H9 (cell line): ENCODE measurements at regions not wholly inside any gene's neighbourhood (a gene's known extent, or its start where the extent isn't known, plus 50 kb on each side); places are given as distances from the start of the nearest gene placed in this dataset.

Source experiments
- DNase-seq: peaks from one replicate; pipeline ENCODE4 v3.0.0-alpha.2; 2017
- H2AFZ ChIP-seq: one replicate; pipeline ENCODE4 v1.6.1; 2013; ENCODE audit warnings: mild to moderate bottlenecking, low read length, control low read depth, moderate library complexity
- H2AK5ac ChIP-seq: 2 replicates; pipeline ENCODE4 v1.6.1; 2013; ENCODE audit warnings: low read length, control low read depth, mixed read lengths; ENCODE audit not compliant: insufficient read length
- H2BK120ac ChIP-seq: one replicate; pipeline ENCODE4 v1.6.1; 2013; ENCODE audit warnings: low read depth, mild to moderate bottlenecking, low read length, control low read depth, inconsistent platforms; ENCODE audit not compliant: poor library complexity, severe bottlenecking
- H2BK12ac ChIP-seq: 2 replicates; pipeline ENCODE4 v1.6.1; 2013; ENCODE audit warnings: low read length, control low read depth, mixed read lengths, low read depth; ENCODE audit not compliant: insufficient read length
- H2BK15ac ChIP-seq: 2 replicates; pipeline ENCODE4 v1.6.1; 2013; ENCODE audit warnings: low read depth, low read length, control low read depth
- H2BK20ac ChIP-seq: one replicate; pipeline ENCODE4 v1.6.1; 2013; ENCODE audit warnings: low read depth, mild to moderate bottlenecking, low read length, control low read depth, inconsistent platforms; ENCODE audit not compliant: poor library complexity, severe bottlenecking
- H2BK5ac ChIP-seq: 2 replicates; pipeline ENCODE4 v1.6.1; 2013; ENCODE audit warnings: low read length, control low read depth, mixed read lengths; ENCODE audit not compliant: insufficient read length
- H3K14ac ChIP-seq: 2 replicates; pipeline ENCODE4 v1.6.1; 2013; ENCODE audit warnings: low read length, control low read depth; ENCODE audit not compliant: insufficient read depth
- H3K18ac ChIP-seq: 2 replicates; pipeline ENCODE4 v1.6.1; 2013; ENCODE audit warnings: low read depth, mild to moderate bottlenecking, mixed read lengths, low read length, control low read depth; ENCODE audit not compliant: insufficient read length
- H3K23ac ChIP-seq: 2 replicates; pipeline ENCODE4 v1.6.1; 2013; ENCODE audit warnings: low read length, control low read depth, mixed read lengths, low read depth; ENCODE audit not compliant: insufficient read length
- H3K23me2 ChIP-seq: 2 replicates; pipeline ENCODE4 v1.6.1; 2013; ENCODE audit warnings: low read depth, mild to moderate bottlenecking, mixed read lengths, low read length, control low read depth; ENCODE audit not compliant: insufficient read length, poor library complexity, severe bottlenecking
- H3K27ac ChIP-seq: 2 replicates; pipeline ENCODE4 v1.5.1; 2013; ENCODE audit warnings: low read length, control low read depth, mixed read lengths, low read depth; ENCODE audit not compliant: insufficient read length
- H3K27me3 ChIP-seq: 2 replicates; pipeline ENCODE4 v1.6.1; 2013; ENCODE audit warnings: low read length, control low read depth, inconsistent platforms; ENCODE audit not compliant: insufficient read depth
- H3K4ac ChIP-seq: 2 replicates; pipeline ENCODE4 v1.6.1; 2013; ENCODE audit warnings: low read depth, mild to moderate bottlenecking, control low read depth, inconsistent platforms, low read length, moderate library complexity
- H3K4me1 ChIP-seq: 2 replicates; pipeline ENCODE4 v1.6.1; 2013; ENCODE audit warnings: low read length, control low read depth, inconsistent platforms; ENCODE audit not compliant: insufficient read depth
- H3K4me2 ChIP-seq: 2 replicates; pipeline ENCODE4 v1.6.1; 2013; ENCODE audit warnings: low read length, control low read depth, mixed read lengths; ENCODE audit not compliant: insufficient read length, insufficient read depth
- H3K56ac ChIP-seq: 2 replicates; pipeline ENCODE4 v1.6.1; 2013; ENCODE audit warnings: low read depth, mild to moderate bottlenecking, mixed read lengths, low read length, control low read depth; ENCODE audit not compliant: insufficient read length
- H3K79me1 ChIP-seq: 2 replicates; pipeline ENCODE4 v1.6.1; 2013; ENCODE audit warnings: low read depth, mild to moderate bottlenecking, moderate library complexity, low read length, control low read depth, inconsistent platforms; ENCODE audit not compliant: insufficient read depth, poor library complexity, severe bottlenecking
- H3K79me2 ChIP-seq: 2 replicates; pipeline ENCODE4 v1.6.1; 2013; ENCODE audit warnings: low read length, control low read depth, inconsistent platforms; ENCODE audit not compliant: insufficient read depth
- H3K9ac ChIP-seq: 2 replicates; pipeline ENCODE4 v1.6.1; 2013; ENCODE audit warnings: low read length, control low read depth, mixed read lengths; ENCODE audit not compliant: insufficient read length; ENCODE audit errors: extremely low read depth
- H3K9me3 ChIP-seq: one replicate; pipeline ENCODE4 v1.6.1; 2013; ENCODE audit warnings: low read depth, low read length, inconsistent platforms; ENCODE audit not compliant: control insufficient read depth
- H3T11ph ChIP-seq: one replicate; pipeline ENCODE4 v1.6.1; 2013; ENCODE audit warnings: mild to moderate bottlenecking, low read length, control low read depth, inconsistent platforms
- H4K20me1 ChIP-seq: one replicate; pipeline ENCODE4 v1.6.1; 2013; ENCODE audit not compliant: control insufficient read depth, insufficient read length, insufficient read depth
- H4K5ac ChIP-seq: 2 replicates; pipeline ENCODE4 v1.6.1; 2013; ENCODE audit warnings: low read depth, mild to moderate bottlenecking, mixed read lengths, low read length, control low read depth; ENCODE audit not compliant: insufficient read length
- H4K8ac ChIP-seq: replicated peaks from 2 replicates; pipeline ENCODE4 v1.6.1; 2013; ENCODE audit warnings: low read length, control low read depth, mixed read lengths, low read depth; ENCODE audit not compliant: insufficient read length
- H4K91ac ChIP-seq: 2 replicates; pipeline ENCODE4 v1.6.1; 2013; ENCODE audit warnings: low read depth, mild to moderate bottlenecking, moderate library complexity, mixed read lengths, low read length, control low read depth; ENCODE audit not compliant: insufficient read length
- H3K27ac Mint-ChIP-seq, 3 experiments: 2 replicates in 2 of 3; 3 replicates in 1 of 3; pipeline ENCODE4 v1.8.0; 2020 to 2021; ENCODE audit warnings: mixed read lengths in 3 of 3, mild to moderate bottlenecking in 1 of 3, moderate library complexity in 1 of 3
- H3K27me3 Mint-ChIP-seq: 2 replicates; pipeline ENCODE4 v1.8.0; 2021; ENCODE audit warnings: low read depth, mild to moderate bottlenecking, moderate library complexity, mixed read lengths
- H3K36me3 Mint-ChIP-seq, 3 experiments: 2 replicates in 2 of 3; 3 replicates in 1 of 3; pipeline ENCODE4 v1.8.0; 2020 to 2021; ENCODE audit warnings: low read depth in 3 of 3, mixed read lengths in 3 of 3; ENCODE audit not compliant: insufficient read depth in 1 of 3
- H3K4me1 Mint-ChIP-seq, 2 experiments: 2 replicates each; pipeline ENCODE4 v1.8.0; 2020; ENCODE audit warnings: mixed read lengths in 2 of 2
- H3K4me3 Mint-ChIP-seq, 2 experiments: 2 replicates in 1 of 2; 3 replicates in 1 of 2; pipeline ENCODE4 v1.8.0; 2020 to 2021; ENCODE audit warnings: mild to moderate bottlenecking in 2 of 2, mixed read lengths in 2 of 2, moderate library complexity in 1 of 2
- H3K9me3 Mint-ChIP-seq, 2 experiments: 2 replicates in 1 of 2; 3 replicates in 1 of 2; pipeline ENCODE4 v1.8.0; 2020; ENCODE audit warnings: mild to moderate bottlenecking in 2 of 2, mixed read lengths in 2 of 2, moderate library complexity in 1 of 2
- WGBS: extraction: QIAGEN DNeasy Blood & Tissue Kit; methylation state at CpG from one replicate; pipeline ENCODE4 v1.1.7; 2013; ENCODE audit warnings: missing lambda C conversion rate, low lambda C conversion rate, mixed read lengths; ENCODE audit not compliant: insufficient read length; ENCODE audit errors: extremely low coverage; 5-methylcytosine and 5-hydroxymethylcytosine counted together
- TF ChIP-seq, protein P1 (sequence below): fragments of 200-600 bp; sonication (generic); conservative IDR thresholded peaks from 3 replicates; pipeline ENCODE4 v1.8.0; 2021; ENCODE audit warnings: antibody characterized with exemption, mild to moderate bottlenecking

GRCh38 chr5:74164725-74165235 is 475.7 kb downstream of the ENC1 start:
- no peaks in the 10 kb centered on the region for H3K27me3 ChIP-seq
- no peaks in the 10 kb centered on the region for H3K27me3 Mint-ChIP-seq
- no peak overlapping the region for H4K5ac ChIP-seq
- no peak overlapping the region for H2BK12ac ChIP-seq
- H2AK5ac ChIP-seq = no peak overlapping the region
- H3K14ac ChIP-seq = no peak overlapping the region
- no peaks in the 10 kb centered on the region for H3K23me2 ChIP-seq
- no peak overlapping the region for H2BK20ac ChIP-seq
- WGBS = no CpG with 5 or more reads among the region's 3 CpGs
- no peak for DNase-seq
- H3K79me2 ChIP-seq = no peaks in the 10 kb centered on the region
- no peak overlapping the region for H3K27ac ChIP-seq
- H3T11ph ChIP-seq = no peak overlapping the region
- H3K9me3 Mint-ChIP-seq = no peaks in the 10 kb centered on the region
- H4K20me1 ChIP-seq = no peaks in the 10 kb centered on the region
- no peaks in the 10 kb centered on the region for H3K9me3 ChIP-seq
- H3K4me1 ChIP-seq = no peaks in the 10 kb centered on the region; the same call in 1 of the 2 replicates
- no peak overlapping the region for H2BK5ac ChIP-seq
- H2BK120ac ChIP-seq = no peak overlapping the region
- no peak overlapping the region for H4K8ac ChIP-seq
- H3K4me2 ChIP-seq = no peak overlapping the region
- H3K4me3 Mint-ChIP-seq = no peak overlapping the region
- no peak overlapping the region for H3K27ac Mint-ChIP-seq
- H3K23ac ChIP-seq = no peak overlapping the region
- H3K79me1 ChIP-seq = no peaks in the 10 kb centered on the region
- no peak overlapping the region for H2AFZ ChIP-seq
- H3K36me3 Mint-ChIP-seq = no peaks in the 10 kb centered on the region
- no peak overlapping the region for H3K18ac ChIP-seq
- no peak overlapping the region for H3K9ac ChIP-seq
- no peaks in the 10 kb centered on the region; a peak in 1 of 4 replicates for H3K4me1 Mint-ChIP-seq
- TF ChIP-seq, protein P1, sequence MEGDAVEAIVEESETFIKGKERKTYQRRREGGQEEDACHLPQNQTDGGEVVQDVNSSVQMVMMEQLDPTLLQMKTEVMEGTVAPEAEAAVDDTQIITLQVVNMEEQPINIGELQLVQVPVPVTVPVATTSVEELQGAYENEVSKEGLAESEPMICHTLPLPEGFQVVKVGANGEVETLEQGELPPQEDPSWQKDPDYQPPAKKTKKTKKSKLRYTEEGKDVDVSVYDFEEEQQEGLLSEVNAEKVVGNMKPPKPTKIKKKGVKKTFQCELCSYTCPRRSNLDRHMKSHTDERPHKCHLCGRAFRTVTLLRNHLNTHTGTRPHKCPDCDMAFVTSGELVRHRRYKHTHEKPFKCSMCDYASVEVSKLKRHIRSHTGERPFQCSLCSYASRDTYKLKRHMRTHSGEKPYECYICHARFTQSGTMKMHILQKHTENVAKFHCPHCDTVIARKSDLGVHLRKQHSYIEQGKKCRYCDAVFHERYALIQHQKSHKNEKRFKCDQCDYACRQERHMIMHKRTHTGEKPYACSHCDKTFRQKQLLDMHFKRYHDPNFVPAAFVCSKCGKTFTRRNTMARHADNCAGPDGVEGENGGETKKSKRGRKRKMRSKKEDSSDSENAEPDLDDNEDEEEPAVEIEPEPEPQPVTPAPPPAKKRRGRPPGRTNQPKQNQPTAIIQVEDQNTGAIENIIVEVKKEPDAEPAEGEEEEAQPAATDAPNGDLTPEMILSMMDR = no peak
- H3K4ac ChIP-seq = no peak overlapping the region
- H3K56ac ChIP-seq = no peak overlapping the region
- H2BK15ac ChIP-seq = no peak overlapping the region
- no peak overlapping the region for H4K91ac ChIP-seq
